ENCODE measurements at regions not wholly inside any gene's neighbourhood (a gene's known extent, or its start where the extent isn't known, plus 50 kb on each side); places are given as distances from the start of the nearest gene placed in this dataset.

- TF ChIP-seq, protein P1, sequence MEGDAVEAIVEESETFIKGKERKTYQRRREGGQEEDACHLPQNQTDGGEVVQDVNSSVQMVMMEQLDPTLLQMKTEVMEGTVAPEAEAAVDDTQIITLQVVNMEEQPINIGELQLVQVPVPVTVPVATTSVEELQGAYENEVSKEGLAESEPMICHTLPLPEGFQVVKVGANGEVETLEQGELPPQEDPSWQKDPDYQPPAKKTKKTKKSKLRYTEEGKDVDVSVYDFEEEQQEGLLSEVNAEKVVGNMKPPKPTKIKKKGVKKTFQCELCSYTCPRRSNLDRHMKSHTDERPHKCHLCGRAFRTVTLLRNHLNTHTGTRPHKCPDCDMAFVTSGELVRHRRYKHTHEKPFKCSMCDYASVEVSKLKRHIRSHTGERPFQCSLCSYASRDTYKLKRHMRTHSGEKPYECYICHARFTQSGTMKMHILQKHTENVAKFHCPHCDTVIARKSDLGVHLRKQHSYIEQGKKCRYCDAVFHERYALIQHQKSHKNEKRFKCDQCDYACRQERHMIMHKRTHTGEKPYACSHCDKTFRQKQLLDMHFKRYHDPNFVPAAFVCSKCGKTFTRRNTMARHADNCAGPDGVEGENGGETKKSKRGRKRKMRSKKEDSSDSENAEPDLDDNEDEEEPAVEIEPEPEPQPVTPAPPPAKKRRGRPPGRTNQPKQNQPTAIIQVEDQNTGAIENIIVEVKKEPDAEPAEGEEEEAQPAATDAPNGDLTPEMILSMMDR (IDR thresholded peaks at IDR 0.05) = no peak
- no peak for TF ChIP-seq POLR2A (IDR thresholded peaks at IDR 0.05)
These were observed 97.3 kb upstream of the SMIM21 start for GRCh38 chr18:75524841-75525240.

Measured in adrenal gland (tissue), 5 donors.